Activated T-helper 2 cell treated with anti-CD3 and anti-CD28 coated beads, Interferon-gamma antibody, Interleukin-2, Interleukin-4, amounts not matched to agents 10 μg/mL and 5 μg/mL and 100 μg/mL, durations not matched to agents 14 hours and 24 hours and 36 hours (primary cell): ENCODE measurements at regions not wholly inside any gene's neighbourhood (a gene's known extent, or its start where the extent isn't known, plus 50 kb on each side); places are given as distances from the start of the nearest gene placed in this dataset.

Experiments
- DNase-seq: peaks from one replicate; pipeline ENCODE4 v3.0.0; 2021; ENCODE audit warnings: low spot score
- H3K27ac Mint-ChIP-seq: one replicate; pipeline ENCODE4 v1.8.0; 2021; ENCODE audit warnings: mixed read lengths
- H3K27me3 Mint-ChIP-seq: one replicate; pipeline ENCODE4 v1.8.0; 2021; ENCODE audit warnings: low read depth, mixed read lengths
- H3K36me3 Mint-ChIP-seq: one replicate; pipeline ENCODE4 v1.8.0; 2021; ENCODE audit warnings: low read depth, mixed read lengths
- H3K4me1 Mint-ChIP-seq: one replicate; pipeline ENCODE4 v1.8.0; 2021; ENCODE audit warnings: low read depth, mixed read lengths
- H3K4me3 Mint-ChIP-seq: one replicate; pipeline ENCODE4 v1.8.0; 2021; ENCODE audit warnings: low read depth, mild to moderate bottlenecking, moderate library complexity, mixed read lengths
- H3K9me3 Mint-ChIP-seq: one replicate; pipeline ENCODE4 v1.8.0; 2021; ENCODE audit warnings: mixed read lengths
- intact Hi-C: fragments of 100-400 bp; cut with micrococcal nuclease; formaldehyde crosslinking; loops from one replicate; pipeline ENCODE4 v1.15.1; 2023

DNA sequence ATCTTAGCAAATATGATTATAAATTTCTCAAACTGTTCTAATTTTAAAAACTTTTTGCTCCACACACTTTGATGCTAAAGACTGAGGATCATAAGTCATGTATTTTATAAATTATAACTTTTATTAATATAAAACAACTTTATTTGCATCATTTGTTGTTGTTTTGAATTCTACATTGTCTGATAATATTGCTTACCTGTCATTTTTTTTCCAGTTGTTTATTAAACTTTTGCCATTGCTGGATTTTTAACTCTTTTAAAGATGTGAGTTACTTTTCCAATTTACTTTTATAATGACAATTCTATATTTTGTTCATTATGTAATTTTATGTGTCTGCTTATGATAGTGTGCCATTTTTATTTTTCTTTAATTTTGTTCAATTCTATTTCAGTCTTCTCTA lies 2071.2 kb upstream of the C9orf72 start:
- intact Hi-C loops, result no loop called here
- no peak overlapping the region for H3K4me3 Mint-ChIP-seq

GRCh38 chr9:29647451-29647850 lies 2074.2 kb upstream of the C9orf72 start:
- Mint-ChIP-seq H3K27me3 (no peaks in the 10 kb centered on the region), H3K27ac (no peak overlapping the region), H3K4me1 (no peaks in the 10 kb centered on the region), H3K4me3 (no peak overlapping the region), H3K36me3 (no peaks in the 10 kb centered on the region), H3K9me3 (peaks cover 4% of the 10 kb centered on the region)
- no peak for DNase-seq
- intact Hi-C loops, result no loop called here

More for the DNA sequence above, 2071.2 kb upstream of the C9orf72 start:
- Mint-ChIP-seq H3K27ac (no peak overlapping the region), H3K4me1 (no peaks in the 10 kb centered on the region), H3K9me3 (peaks cover 8% of the 10 kb centered on the region), H3K27me3 (no peaks in the 10 kb centered on the region), H3K36me3 (no peaks in the 10 kb centered on the region)
- no peak for DNase-seq

- Mint-ChIP-seq H3K4me1 (no peaks in the 10 kb centered on the region), H3K27me3 (no peaks in the 10 kb centered on the region), H3K4me3 (no peak overlapping the region), H3K27ac (no peak overlapping the region), H3K9me3 (peaks cover 4% of the 10 kb centered on the region), H3K36me3 (no peaks in the 10 kb centered on the region)
- intact Hi-C loops, result no loop called here
- no peak for DNase-seq
Observed at GRCh38 chr9:29648132-29648531, 2074.9 kb upstream of the C9orf72 start.

GRCh38 chr9:29648601-29649000 lies 2075.3 kb upstream of the C9orf72 start:
- Mint-ChIP-seq H3K9me3 (peaks cover 8% of the 10 kb centered on the region), H3K36me3 (no peaks in the 10 kb centered on the region), H3K4me1 (no peaks in the 10 kb centered on the region), H3K27ac (no peak overlapping the region), H3K27me3 (no peaks in the 10 kb centered on the region), H3K4me3 (no peak overlapping the region)
- DNase-seq, result no peak
- intact Hi-C loops, result no loop called here

DNA sequence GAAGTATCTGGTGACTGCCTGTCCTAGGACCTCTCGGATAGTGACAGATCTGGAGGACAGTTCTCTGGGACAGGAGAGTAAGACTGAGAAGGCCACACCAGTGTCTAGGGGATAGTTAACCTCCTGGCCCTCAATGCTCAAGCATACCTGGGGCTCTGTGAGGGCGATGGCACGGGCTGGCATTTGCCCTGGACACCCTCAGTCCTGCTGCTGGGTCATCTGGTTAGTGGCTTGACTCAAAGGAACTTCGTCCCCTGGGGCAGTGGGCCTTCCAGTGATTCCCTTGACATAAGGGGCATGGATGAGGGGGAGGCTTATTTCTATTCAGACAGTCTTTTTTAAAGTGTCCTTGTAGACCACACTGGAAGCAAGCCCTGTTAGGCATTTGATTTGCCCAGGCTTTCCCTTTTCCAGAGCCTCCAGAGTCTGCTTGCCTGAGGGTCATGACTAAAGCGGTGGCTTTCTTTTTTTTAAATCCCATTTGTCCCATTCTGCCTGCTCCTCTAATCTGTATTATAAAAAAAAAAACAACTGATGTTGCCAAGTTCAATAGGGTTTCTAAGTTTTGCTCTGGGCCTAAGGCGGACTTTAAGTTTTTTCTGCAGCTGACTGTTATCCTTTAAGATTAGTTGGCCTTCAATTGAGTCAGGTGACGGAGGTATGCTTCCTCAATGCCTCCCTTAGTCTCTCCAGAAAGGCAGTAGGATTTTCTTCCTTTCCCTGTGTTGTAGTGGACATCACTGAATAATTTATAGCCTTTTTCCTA lies 2083.5 kb upstream of the C9orf72 start:
- Mint-ChIP-seq H3K4me3 (no peak overlapping the region), H3K27me3 (no peaks in the 10 kb centered on the region), H3K27ac (no peak overlapping the region), H3K36me3 (no peaks in the 10 kb centered on the region), H3K9me3 (peaks cover 37% of the 10 kb centered on the region), H3K4me1 (no peaks in the 10 kb centered on the region)
- DNase-seq, result no peak
- intact Hi-C loops, result no loop called here

- Mint-ChIP-seq H3K4me1 (no peaks in the 10 kb centered on the region), H3K36me3 (no peaks in the 10 kb centered on the region), H3K27me3 (no peaks in the 10 kb centered on the region), H3K9me3 (peaks cover 37% of the 10 kb centered on the region), H3K27ac (no peak overlapping the region), H3K4me3 (no peak overlapping the region)
- DNase-seq, result no peak
- intact Hi-C loops, result no loop called here
Observed at GRCh38 chr9:29657821-29658220, 2084.5 kb upstream of the C9orf72 start.

GRCh38 chr9:29659014-29659413 lies 2085.7 kb upstream of the C9orf72 start:
- Mint-ChIP-seq H3K36me3 (no peaks in the 10 kb centered on the region), H3K4me3 (no peak overlapping the region), H3K27ac (no peak overlapping the region), H3K27me3 (no peaks in the 10 kb centered on the region), H3K9me3 (peaks cover 35% of the 10 kb centered on the region), H3K4me1 (no peaks in the 10 kb centered on the region)
- intact Hi-C loops, result no loop called here
- no peak for DNase-seq

GRCh38 chr9:29659736-29660135 lies 2086.5 kb upstream of the C9orf72 start:
- H3K9me3 Mint-ChIP-seq, result peaks cover 37% of the 10 kb centered on the region
- H3K27ac Mint-ChIP-seq, result no peak overlapping the region
- DNase-seq, result no peak
- intact Hi-C loops, result no loop called here
- H3K4me3 Mint-ChIP-seq, result no peak overlapping the region
- H3K36me3 Mint-ChIP-seq, result no peaks in the 10 kb centered on the region
- H3K27me3 Mint-ChIP-seq, result no peaks in the 10 kb centered on the region
- no peaks in the 10 kb centered on the region for H3K4me1 Mint-ChIP-seq

- Mint-ChIP-seq H3K36me3 (no peaks in the 10 kb centered on the region), H3K4me1 (no peaks in the 10 kb centered on the region), H3K27me3 (no peaks in the 10 kb centered on the region), H3K4me3 (no peak overlapping the region), H3K9me3 (peaks cover 24% of the 10 kb centered on the region), H3K27ac (no peak overlapping the region)
- intact Hi-C loops, result no loop called here
- no peak for DNase-seq
Observed at GRCh38 chr9:29668732-29669131, 2095.5 kb upstream of the C9orf72 start.

DNA sequence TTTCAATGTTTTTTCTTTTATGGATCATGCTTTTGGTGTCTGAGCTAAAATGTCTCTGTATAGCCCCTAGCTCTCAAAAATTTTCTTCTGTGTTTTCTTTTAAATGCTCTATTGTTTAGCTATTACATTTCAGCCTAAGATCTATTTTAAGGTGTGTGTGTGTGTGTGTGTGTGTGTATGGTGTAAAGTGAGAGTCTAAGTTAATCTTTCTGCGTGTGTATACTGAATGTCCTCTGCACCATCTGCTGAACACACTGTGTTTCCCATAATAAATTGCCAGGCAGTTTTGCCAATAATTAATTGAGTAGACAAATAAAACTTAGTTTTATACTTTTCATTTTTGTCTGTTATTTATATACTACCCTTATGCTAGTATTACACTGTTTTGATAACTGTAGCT lies 2096.3 kb upstream of the C9orf72 start:
- Mint-ChIP-seq H3K4me3 (no peak overlapping the region), H3K36me3 (no peaks in the 10 kb centered on the region), H3K4me1 (no peaks in the 10 kb centered on the region), H3K9me3 (peaks cover 18% of the 10 kb centered on the region), H3K27me3 (no peaks in the 10 kb centered on the region), H3K27ac (no peak overlapping the region)
- intact Hi-C loops, result no loop called here
- DNase-seq, result no peak

DNA sequence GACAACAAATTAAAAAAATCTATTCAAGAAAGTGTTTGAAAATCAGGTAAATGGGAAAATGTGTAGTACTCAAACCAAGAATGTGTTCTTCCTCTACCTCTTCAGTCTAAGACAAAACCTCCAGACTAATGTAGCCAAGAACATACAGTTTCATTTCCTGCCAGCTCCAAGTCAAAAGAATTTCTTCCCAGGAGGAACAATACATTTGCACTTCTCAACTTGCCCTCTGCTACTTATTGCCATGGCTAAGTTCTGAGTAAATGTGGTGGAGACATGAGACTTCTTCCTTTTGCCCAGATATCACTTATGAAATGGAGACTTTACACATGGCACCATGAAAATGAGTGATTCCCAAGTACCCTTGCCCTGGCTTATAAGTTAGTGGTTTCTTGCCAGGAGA lies 2112.2 kb upstream of the C9orf72 start:
- Mint-ChIP-seq H3K9me3 (peaks cover 16% of the 10 kb centered on the region), H3K4me1 (no peaks in the 10 kb centered on the region), H3K36me3 (no peaks in the 10 kb centered on the region), H3K27me3 (no peaks in the 10 kb centered on the region), H3K4me3 (no peak overlapping the region), H3K27ac (no peak overlapping the region)
- DNase-seq, result no peak
- intact Hi-C loops, result no loop called here

DNA sequence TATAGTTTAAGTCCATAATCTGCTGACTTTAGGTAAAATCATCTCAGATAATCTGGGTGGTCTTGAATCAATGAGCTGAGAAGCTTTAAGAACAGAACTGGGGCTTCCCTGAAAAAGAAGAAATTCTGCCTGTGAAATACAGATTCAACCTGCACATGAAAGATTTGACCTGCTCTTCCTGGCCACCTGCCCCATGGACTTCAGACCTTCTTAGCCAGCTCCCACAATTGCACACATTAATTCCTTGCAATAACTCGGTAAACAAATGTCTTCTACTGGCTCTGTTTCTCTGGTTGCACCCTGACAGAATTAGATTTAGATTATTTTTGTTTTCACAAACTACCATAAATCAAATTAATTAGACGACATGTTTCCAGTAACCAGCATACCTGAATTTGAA lies 2117.9 kb upstream of the C9orf72 start:
- H3K9me3 Mint-ChIP-seq, result peaks cover 16% of the 10 kb centered on the region
- intact Hi-C loops, result no loop called here
- H3K36me3 Mint-ChIP-seq, result no peaks in the 10 kb centered on the region
- H3K27ac Mint-ChIP-seq, result no peak overlapping the region
- H3K27me3 Mint-ChIP-seq, result no peaks in the 10 kb centered on the region
- no peaks in the 10 kb centered on the region for H3K4me1 Mint-ChIP-seq
- DNase-seq, result no peak
- H3K4me3 Mint-ChIP-seq, result no peak overlapping the region

- DNase-seq, result no peak
- Mint-ChIP-seq H3K36me3 (no peaks in the 10 kb centered on the region), H3K27me3 (no peaks in the 10 kb centered on the region), H3K27ac (no peak overlapping the region), H3K4me3 (no peak overlapping the region), H3K9me3 (peaks cover 16% of the 10 kb centered on the region), H3K4me1 (no peaks in the 10 kb centered on the region)
- intact Hi-C loops, result no loop called here
Observed at GRCh38 chr9:29691758-29692407, 2118.6 kb upstream of the C9orf72 start.
